HCT116 (cell line): ENCODE measurements at regions not wholly inside any gene's neighbourhood (a gene's known extent, or its start where the extent isn't known, plus 50 kb on each side); places are given as distances from the start of the nearest gene placed in this dataset.

Source experiments
- ATAC-seq: fragments of 200-7000 bp; cut with Tn5 transposase; 2 replicates; pipeline ENCODE4 v1.9.1; 2020; ENCODE audit warnings: mild to moderate bottlenecking, moderate library complexity
- BruUV-seq: library from RNA; stranded (reverse); fragments of 400-500 nt; replicated peaks from 2 replicates; lab custom pipeline; 2021; lab: Mats Ljungman, UMichigan
- CTCF ChIA-PET: fragments of 300-600 bp; sonication (Branson Sonifier 250); formaldehyde crosslinking; loops from one replicate; lab custom pipeline; 2021; ENCODE audit warnings: antibody characterized with exemption; lab: Charles Lee
- POLR2A ChIA-PET: fragments of 300-600, 350-600 bp; sonication (Branson Sonifier 250); formaldehyde crosslinking; loops from one replicate; lab custom pipeline; 2021; ENCODE audit warnings: antibody characterized with exemption; lab: Charles Lee
- RAD21 ChIA-PET, 2 experiments: fragments of 300-600 bp; sonication (Branson Sonifier 250); formaldehyde crosslinking; loops; one replicate each; lab custom pipeline; 2023; ENCODE audit warnings: low total read pairs in 2 of 2; ENCODE audit not compliant: uncharacterized antibody in 2 of 2, unreplicated experiment in 2 of 2, low non-redundant PET in 1 of 2; lab: Charles Lee
- DNase-seq: peaks from one replicate; pipeline ENCODE4 v3.0.0-alpha.2; 2010; ENCODE audit warnings: low read depth, low spot score
- H2AFZ ChIP-seq: fragments of 200-600 bp; shearing (Covaris generic), sonication (generic); 2 replicates; pipeline ENCODE4 v1.6.1; 2017; ENCODE audit warnings: low read depth, mixed run types, mixed read lengths, antibody characterized with exemption, low read length; ENCODE audit not compliant: poor library complexity, severe bottlenecking
- H3K27ac ChIP-seq: 2 replicates; pipeline ENCODE4 v1.5.1; 2012; ENCODE audit warnings: low read depth, low read length
- H3K27me3 ChIP-seq: fragments of 200-600 bp; sonication (generic); 2 replicates; pipeline ENCODE4 v1.6.1; 2016; ENCODE audit warnings: mixed run types, low read length, mixed read lengths; ENCODE audit not compliant: insufficient read depth
- H3K36me3 ChIP-seq, 2 experiments: fragments of 200-500 bp in 1 of 2; fragments of 200-600 bp in 1 of 2; sonication (Bioruptor generic) in 1 of 2; sonication (generic) in 1 of 2; 2 replicates each; pipeline versions ENCODE4 v1.5.1 to v1.6.1; 2014 to 2016; ENCODE audit warnings: low read length in 2 of 2, inconsistent platforms in 1 of 2, mixed read lengths in 1 of 2, mixed run types in 1 of 2; ENCODE audit not compliant: insufficient read depth in 2 of 2, control insufficient read depth in 1 of 2
- H3K4me1 ChIP-seq, 2 experiments: fragments of 200-600 bp in 1 of 2; sonication (generic) in 1 of 2; 2 replicates each; pipeline versions ENCODE4 v1.5.1 to v1.6.1; 2012 to 2017; ENCODE audit warnings: low read length in 2 of 2, inconsistent platforms in 1 of 2, mild to moderate bottlenecking in 1 of 2, mixed read lengths in 1 of 2, mixed run types in 1 of 2, moderate library complexity in 1 of 2; ENCODE audit not compliant: insufficient read depth in 2 of 2, control insufficient read depth in 1 of 2
- H3K4me2 ChIP-seq: fragments of 200-600 bp; sonication (generic); 2 replicates; pipeline ENCODE4 v1.6.1; 2017; ENCODE audit warnings: mixed run types, low read length, mixed read lengths
- H3K4me3 ChIP-seq, 2 experiments: fragments of 200-600 bp in 1 of 2; sonication (generic) in 1 of 2; replicated peaks in 1 of 2; 2 replicates each; pipeline ENCODE4 v1.5.1; 2011 to 2016; ENCODE audit warnings: low read length in 2 of 2, control low read depth in 1 of 2, low read depth in 1 of 2, mild to moderate bottlenecking in 1 of 2, mixed read lengths in 1 of 2, mixed run types in 1 of 2
- H3K79me2 ChIP-seq: fragments of 200-600 bp; sonication (generic); 2 replicates; pipeline ENCODE4 v1.6.1; 2017; ENCODE audit warnings: mild to moderate bottlenecking, mixed run types, low read length, moderate library complexity, mixed read lengths; ENCODE audit not compliant: insufficient read depth
- H3K9ac ChIP-seq: fragments of 200-600 bp; sonication (generic); 2 replicates; pipeline ENCODE4 v1.6.1; 2016; ENCODE audit warnings: low read length, mixed read lengths
- H3K9me2 ChIP-seq: fragments of 200-600 bp; sonication (generic), shearing (Covaris generic); 2 replicates; pipeline ENCODE4 v1.6.1; 2017; ENCODE audit warnings: mixed run types, mild to moderate bottlenecking, moderate library complexity; ENCODE audit not compliant: insufficient read depth
- H3K9me3 ChIP-seq, 2 experiments: fragments of 200-500 bp in 1 of 2; fragments of 200-600 bp in 1 of 2; sonication (Bioruptor generic) in 1 of 2; sonication (generic) in 1 of 2; 2 replicates each; pipeline ENCODE4 v1.6.1; 2014 to 2017; ENCODE audit warnings: low read length in 2 of 2, mixed read lengths in 2 of 2, inconsistent platforms in 1 of 2, low read depth in 1 of 2, mild to moderate bottlenecking in 1 of 2, mixed run types in 1 of 2, moderate library complexity in 1 of 2; ENCODE audit not compliant: control insufficient read depth in 1 of 2, insufficient read depth in 1 of 2
- H4K20me1 ChIP-seq: fragments of 200-600 bp; sonication (generic), shearing (Covaris generic); 2 replicates; pipeline ENCODE4 v1.6.1; 2017; ENCODE audit warnings: mixed run types, mild to moderate bottlenecking, moderate library complexity; ENCODE audit not compliant: insufficient read depth
- CBX3 ChIP-seq: IDR thresholded peaks from 2 replicates; pipeline ENCODE4 v1.6.1; 2012; ENCODE audit warnings: low read depth
- CEBPB ChIP-seq: IDR thresholded peaks from 2 replicates; pipeline ENCODE4 v1.6.1; 2012; ENCODE audit warnings: low read depth
- ELF1 ChIP-seq: IDR thresholded peaks from 2 replicates; pipeline ENCODE4 v1.6.1; 2012; ENCODE audit warnings: low read depth, borderline replicate concordance
- EZH2 ChIP-seq: fragments of 200-600 bp; sonication (generic); IDR thresholded peaks from 2 replicates; pipeline ENCODE4 v1.6.1; 2017; ENCODE audit warnings: antibody characterized with exemption, mixed run types
- FOSL1 ChIP-seq: IDR thresholded peaks from 2 replicates; pipeline ENCODE4 v1.6.1; 2012; ENCODE audit warnings: low read depth
- JUND ChIP-seq: IDR thresholded peaks from 2 replicates; pipeline ENCODE4 v1.6.1; 2012
- POLR2A ChIP-seq: IDR thresholded peaks from 2 replicates; pipeline ENCODE4 v1.7.0; 2011; ENCODE audit warnings: borderline replicate concordance; ENCODE audit not compliant: insufficient read depth, insufficient read length; ENCODE audit errors: extremely low read depth
- POLR2AphosphoS5 ChIP-seq: IDR thresholded peaks from 2 replicates; pipeline ENCODE4 v1.6.1; 2011; ENCODE audit warnings: mild to moderate bottlenecking, low read depth, low read length, moderate library complexity
- RAD21 ChIP-seq: IDR thresholded peaks from 2 replicates; pipeline ENCODE4 v1.6.1; 2012; ENCODE audit warnings: low read depth, mild to moderate bottlenecking
- SIN3A ChIP-seq: IDR thresholded peaks from 2 replicates; pipeline ENCODE4 v1.6.1; 2012; ENCODE audit warnings: low read depth
- SP1 ChIP-seq: IDR thresholded peaks from 2 replicates; pipeline ENCODE4 v1.6.1; 2012; ENCODE audit warnings: low read depth
- SRF ChIP-seq: IDR thresholded peaks from 2 replicates; pipeline ENCODE4 v1.6.1; 2012; ENCODE audit warnings: low read depth
- TCF7L2 ChIP-seq: IDR thresholded peaks from 2 replicates; pipeline ENCODE4 v1.7.0; 2011; ENCODE audit warnings: borderline replicate concordance, inconsistent platforms; ENCODE audit not compliant: insufficient read depth, insufficient read length; ENCODE audit errors: extremely low read depth
- ZFX ChIP-seq: fragments of 450-650 bp; IDR thresholded peaks from 2 replicates; pipeline ENCODE4 v1.6.1; 2017
- ZNF274 ChIP-seq: fragments of 200-500 bp; sonication (Bioruptor generic); IDR thresholded peaks from 2 replicates; pipeline ENCODE4 v1.6.1; 2014; ENCODE audit warnings: mild to moderate bottlenecking, low read depth, low read length, inconsistent platforms
- intact Hi-C: fragments of 100-400 bp; cut with micrococcal nuclease; formaldehyde crosslinking; loops from 2 replicates; pipeline ENCODE4 v1.10.0; 2022
- TF ChIP-seq, protein P1 (sequence below): IDR thresholded peaks from 2 replicates; pipeline ENCODE4 v1.6.1; 2011; ENCODE audit warnings: mild to moderate bottlenecking, low read length, moderate library complexity; ENCODE audit not compliant: insufficient replicate concordance; ENCODE audit errors: extremely low read depth
- TF ChIP-seq, protein P2 (sequence below): IDR thresholded peaks from 2 replicates; pipeline ENCODE4 v1.6.1; 2012
- TF ChIP-seq, protein P3 (sequence below): IDR thresholded peaks from 2 replicates; pipeline ENCODE4 v1.6.1; 2012

DNA sequence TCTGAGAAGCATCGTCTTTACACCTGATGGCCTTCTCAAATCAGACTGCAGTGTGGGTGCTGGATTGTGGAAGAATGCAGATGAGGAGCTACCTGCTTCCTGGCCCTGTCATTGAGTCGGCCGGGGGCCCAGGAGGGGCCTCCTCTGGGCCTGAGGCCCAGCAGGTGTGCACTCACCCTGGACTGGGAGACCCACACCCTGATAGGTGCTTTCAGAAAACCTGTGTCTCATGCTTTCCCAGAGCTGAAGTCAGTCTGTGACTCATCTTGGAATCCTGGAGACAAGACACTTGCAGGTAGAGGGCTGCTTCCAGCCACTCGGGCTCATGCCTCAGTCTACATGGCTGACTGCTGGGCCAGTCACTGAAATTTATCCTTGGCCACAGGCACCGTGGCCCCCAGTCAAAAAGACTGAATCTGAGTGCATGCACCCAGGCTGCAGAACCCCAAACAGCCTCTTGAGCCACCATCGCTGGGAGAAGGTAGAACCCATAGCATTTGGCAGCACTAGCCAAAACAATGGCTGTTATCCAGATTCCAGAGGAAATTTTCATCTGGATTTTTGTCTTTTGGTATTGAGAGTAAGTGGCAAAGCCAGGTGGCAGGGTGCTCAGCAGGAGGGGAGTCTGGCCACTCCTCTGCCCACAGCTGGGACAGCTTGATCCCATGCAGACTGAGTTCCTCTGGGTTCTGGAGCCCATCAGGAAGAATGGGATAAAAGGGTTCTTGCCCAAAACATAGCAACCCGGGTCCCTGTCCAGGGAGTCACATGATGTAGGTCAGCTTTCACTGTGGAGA, 182.0 kb upstream of the CST7 start:
- RAD21 ChIA-PET: no interaction called here
- POLR2A ChIA-PET: no interaction called here
- no peak for ATAC-seq

More for the DNA sequence above, 182.0 kb upstream of the CST7 start:
- no peak overlapping the region for H3K4me2 ChIP-seq
- no peak overlapping the region for H3K4me3 ChIP-seq
- no peaks in the 10 kb centered on the region for H3K79me2 ChIP-seq
- H3K36me3 ChIP-seq: no peaks in the 10 kb centered on the region
- CTCF ChIA-PET: no interaction called here
- no peaks in the 10 kb centered on the region for H3K4me1 ChIP-seq
- no peak overlapping the region for H3K27ac ChIP-seq
- BruUV-seq: no TSS peak
- intact Hi-C loops: no loop called here
- H2AFZ ChIP-seq: no peak overlapping the region
- no peaks in the 10 kb centered on the region for H3K9me3 ChIP-seq
- no peaks in the 10 kb centered on the region for H4K20me1 ChIP-seq
- no peak overlapping the region for H3K9ac ChIP-seq
- peaks cover 38% of the 10 kb centered on the region for H3K27me3 ChIP-seq
- DNase-seq: no peak
- H3K9me2 ChIP-seq: no peaks in the 10 kb centered on the region
- TF ChIP-seq TCF7L2: no peak
- TF ChIP-seq EZH2: no peak
- no peak for TF ChIP-seq SP1
- TF ChIP-seq, protein P1, sequence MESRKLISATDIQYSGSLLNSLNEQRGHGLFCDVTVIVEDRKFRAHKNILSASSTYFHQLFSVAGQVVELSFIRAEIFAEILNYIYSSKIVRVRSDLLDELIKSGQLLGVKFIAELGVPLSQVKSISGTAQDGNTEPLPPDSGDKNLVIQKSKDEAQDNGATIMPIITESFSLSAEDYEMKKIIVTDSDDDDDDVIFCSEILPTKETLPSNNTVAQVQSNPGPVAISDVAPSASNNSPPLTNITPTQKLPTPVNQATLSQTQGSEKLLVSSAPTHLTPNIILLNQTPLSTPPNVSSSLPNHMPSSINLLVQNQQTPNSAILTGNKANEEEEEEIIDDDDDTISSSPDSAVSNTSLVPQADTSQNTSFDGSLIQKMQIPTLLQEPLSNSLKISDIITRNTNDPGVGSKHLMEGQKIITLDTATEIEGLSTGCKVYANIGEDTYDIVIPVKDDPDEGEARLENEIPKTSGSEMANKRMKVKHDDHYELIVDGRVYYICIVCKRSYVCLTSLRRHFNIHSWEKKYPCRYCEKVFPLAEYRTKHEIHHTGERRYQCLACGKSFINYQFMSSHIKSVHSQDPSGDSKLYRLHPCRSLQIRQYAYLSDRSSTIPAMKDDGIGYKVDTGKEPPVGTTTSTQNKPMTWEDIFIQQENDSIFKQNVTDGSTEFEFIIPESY: no peak
- no peak for TF ChIP-seq CEBPB
- TF ChIP-seq ELF1: no peak
- TF ChIP-seq SIN3A: no peak
- no peak for TF ChIP-seq ZNF274
- TF ChIP-seq, protein P2, sequence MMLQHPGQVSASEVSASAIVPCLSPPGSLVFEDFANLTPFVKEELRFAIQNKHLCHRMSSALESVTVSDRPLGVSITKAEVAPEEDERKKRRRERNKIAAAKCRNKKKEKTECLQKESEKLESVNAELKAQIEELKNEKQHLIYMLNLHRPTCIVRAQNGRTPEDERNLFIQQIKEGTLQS: no peak
- TF ChIP-seq JUND: no peak
- no peak for TF ChIP-seq FOSL1
- no peak for TF ChIP-seq POLR2A
- TF ChIP-seq SRF: no peak
- no peak for TF ChIP-seq CBX3
- TF ChIP-seq, protein P3, sequence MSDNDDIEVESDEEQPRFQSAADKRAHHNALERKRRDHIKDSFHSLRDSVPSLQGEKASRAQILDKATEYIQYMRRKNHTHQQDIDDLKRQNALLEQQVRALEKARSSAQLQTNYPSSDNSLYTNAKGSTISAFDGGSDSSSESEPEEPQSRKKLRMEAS: no peak
- no peak for TF ChIP-seq POLR2AphosphoS5
- no peak for TF ChIP-seq ZFX
- no peak for TF ChIP-seq RAD21
